ENCODE measurements at regions not wholly inside any gene's neighbourhood (a gene's known extent, or its start where the extent isn't known, plus 50 kb on each side); places are given as distances from the start of the nearest gene placed in this dataset.
"Not testable (repeated sequence)": the region's sequence is repeated elsewhere in the genome, so short reads cannot be mapped to it uniquely, and the experiment has no call there.

GRCh38 chr18:10252494-10252893 is 201.9 kb upstream of the APCDD1 start:
- ATAC-seq, result no peak
- Histone ChIP-seq H3K36me3 (no peaks in the 10 kb centered on the region), H3K27me3 (no peaks in the 10 kb centered on the region), H3K4me3 (no peak overlapping the region), H3K4me1 (peaks cover 2% of the 10 kb centered on the region), H3K9me3 (no peaks in the 10 kb centered on the region), H3K27ac (no peak overlapping the region)
- TF ChIP-seq CTCF (IDR thresholded peaks at IDR 0.05), result no peak
- no peak for DNase-seq
- intact Hi-C loops (cut with DNase I), result no loop called here

GRCh38 chr18:10252952-10253705 is 201.3 kb upstream of the APCDD1 start:
- Histone ChIP-seq H3K27me3 (no peaks in the 10 kb centered on the region), H3K4me1 (no peaks in the 10 kb centered on the region), H3K9me3 (no peaks in the 10 kb centered on the region), H3K36me3 (no peaks in the 10 kb centered on the region), H3K27ac (no peak overlapping the region), H3K4me3 (no peak overlapping the region)
- peak; percentile 57 for ATAC-seq
- no peak for DNase-seq
- no peak for TF ChIP-seq CTCF (IDR thresholded peaks at IDR 0.05)
- intact Hi-C loops (cut with DNase I), result no loop called here

GRCh38 chr18:10256276-10256675 is 198.2 kb upstream of the APCDD1 start:
- H3K27ac ChIP-seq; H3K36me3 ChIP-seq; intact Hi-C loops (cut with DNase I); ATAC-seq; H3K27me3 ChIP-seq; H3K4me3 ChIP-seq; DNase-seq; H3K9me3 ChIP-seq; H3K4me1 ChIP-seq: not testable (repeated sequence)

- no peak for DNase-seq
- Histone ChIP-seq H3K4me3 (no peak overlapping the region), H3K27ac (no peak overlapping the region), H3K27me3 (no peaks in the 10 kb centered on the region), H3K9me3 (no peaks in the 10 kb centered on the region), H3K4me1 (no peaks in the 10 kb centered on the region), H3K36me3 (no peaks in the 10 kb centered on the region)
- intact Hi-C loops (cut with DNase I), result no loop called here
- no peak for ATAC-seq
- no peak for TF ChIP-seq CTCF (IDR thresholded peaks at IDR 0.05)
Measured at GRCh38 chr18:10258836-10259474, 195.5 kb upstream of the APCDD1 start.

- no peaks in the 10 kb centered on the region for H3K4me1 ChIP-seq
- intact Hi-C loops (cut with DNase I), result no loop called here
- no peak for TF ChIP-seq CTCF (IDR thresholded peaks at IDR 0.05)
- H3K36me3 ChIP-seq, result no peaks in the 10 kb centered on the region
- no peak for ATAC-seq
- H3K27me3 ChIP-seq, result no peaks in the 10 kb centered on the region
- no peak overlapping the region for H3K4me3 ChIP-seq
- DNase-seq, result no peak
- no peak overlapping the region for H3K27ac ChIP-seq
- H3K9me3 ChIP-seq, result no peaks in the 10 kb centered on the region
Measured at GRCh38 chr18:10259901-10260300, 194.5 kb upstream of the APCDD1 start.
